Ishikawa (cell line): ENCODE measurements at regions not wholly inside any gene's neighbourhood (a gene's known extent, or its start where the extent isn't known, plus 50 kb on each side); places are given as distances from the start of the nearest gene placed in this dataset.

Experiments
- CEBPB ChIP-seq: IDR thresholded peaks from 2 replicates; pipeline ENCODE4 v1.6.1; 2012
- CREB1 ChIP-seq: IDR thresholded peaks from 2 replicates; pipeline ENCODE4 v1.6.1; 2012; ENCODE audit warnings: low read depth
- EGR1 ChIP-seq: IDR thresholded peaks from 2 replicates; pipeline ENCODE4 v1.6.1; 2012
- EP300 ChIP-seq: IDR thresholded peaks from 2 replicates; pipeline ENCODE4 v1.6.1; 2012; ENCODE audit warnings: borderline replicate concordance
- RAD21 ChIP-seq: IDR thresholded peaks from 2 replicates; pipeline ENCODE4 v1.6.1; 2012; ENCODE audit warnings: low read depth
- REST ChIP-seq: IDR thresholded peaks from 2 replicates; pipeline ENCODE4 v1.6.1; 2012; ENCODE audit warnings: low read depth, mild to moderate bottlenecking
- TAF1 ChIP-seq: IDR thresholded peaks from 2 replicates; pipeline ENCODE4 v1.6.1; 2012; ENCODE audit warnings: low read depth, mild to moderate bottlenecking
- TEAD4 ChIP-seq: IDR thresholded peaks from 2 replicates; pipeline ENCODE4 v1.6.1; 2012
- USF1 ChIP-seq: IDR thresholded peaks from 2 replicates; pipeline ENCODE4 v1.6.1; 2012
- YY1 ChIP-seq: IDR thresholded peaks from 2 replicates; pipeline ENCODE4 v1.6.1; 2012; ENCODE audit warnings: low read depth
- ZBTB7A ChIP-seq: IDR thresholded peaks from 2 replicates; pipeline ENCODE4 v1.6.1; 2012; ENCODE audit warnings: low read depth
- TF ChIP-seq, protein P1 (sequence below): IDR thresholded peaks from 2 replicates; pipeline ENCODE4 v1.6.1; 2012

- TF ChIP-seq RAD21 (no peak), USF1 (no peak), TAF1 (no peak), TEAD4 (no peak), ZBTB7A (no peak), EGR1 (no peak), EP300 (no peak), CEBPB (no peak), REST (no peak), YY1 (no peak), CREB1 (no peak)
- TF ChIP-seq, protein P1, sequence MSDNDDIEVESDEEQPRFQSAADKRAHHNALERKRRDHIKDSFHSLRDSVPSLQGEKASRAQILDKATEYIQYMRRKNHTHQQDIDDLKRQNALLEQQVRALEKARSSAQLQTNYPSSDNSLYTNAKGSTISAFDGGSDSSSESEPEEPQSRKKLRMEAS: no peak
Observed at GRCh38 chr13:59398661-59399060, 765.1 kb downstream of the DIAPH3 start.
